AG09309 (cell line): ENCODE measurements at regions not wholly inside any gene's neighbourhood (a gene's known extent, or its start where the extent isn't known, plus 50 kb on each side); places are given as distances from the start of the nearest gene placed in this dataset.
"Not testable (repeated sequence)": the region's sequence is repeated elsewhere in the genome, so short reads cannot be mapped to it uniquely, and the experiment has no call there.

ENCODE experiments used
- DNase-seq: peaks from one replicate; pipeline ENCODE4 v3.0.0-alpha.2; 2010; ENCODE audit warnings: low read depth
- H3K4me3 ChIP-seq: 2 replicates; pipeline ENCODE4 v1.5.1; 2011; ENCODE audit warnings: mild to moderate bottlenecking, low read depth, low read length, moderate library complexity; ENCODE audit not compliant: control insufficient read depth
- CTCF ChIP-seq: IDR thresholded peaks from 2 replicates; pipeline ENCODE4 v1.5.1; 2011; ENCODE audit warnings: mild to moderate bottlenecking, low read depth, low read length, inconsistent platforms; ENCODE audit not compliant: insufficient read depth, control insufficient read depth; ENCODE audit errors: missing control alignments

- no peak for TF ChIP-seq CTCF
- DNase-seq: no peak
- H3K4me3 ChIP-seq: no peak overlapping the region
Observed at GRCh38 chr10:23571884-23572283, 133.0 kb downstream of the OTUD1 start.

GRCh38 chr10:23581906-23582450 lies 143.1 kb downstream of the OTUD1 start:
- H3K4me3 ChIP-seq: no peak overlapping the region
- no peak for TF ChIP-seq CTCF
- no peak for DNase-seq

- DNase-seq: no peak
- H3K4me3 ChIP-seq: no peak overlapping the region
- TF ChIP-seq CTCF: no peak
Observed at GRCh38 chr10:23584396-23584795, 145.5 kb downstream of the OTUD1 start.

- no peak for TF ChIP-seq CTCF
Observed at GRCh38 chr10:23585186-23585585, 146.3 kb downstream of the OTUD1 start.

GRCh38 chr10:23585666-23586065 lies 146.8 kb downstream of the OTUD1 start:
- DNase-seq: no peak
- H3K4me3 ChIP-seq: no peak overlapping the region
- TF ChIP-seq CTCF: no peak

More at GRCh38 chr10:23585186-23585585, 146.3 kb downstream of the OTUD1 start:
- no peak overlapping the region for H3K4me3 ChIP-seq
- no peak for DNase-seq

GRCh38 chr10:23595278-23595677 lies 156.4 kb downstream of the OTUD1 start:
- H3K4me3 ChIP-seq, DNase-seq: not testable (repeated sequence)

- no peak overlapping the region for H3K4me3 ChIP-seq
- TF ChIP-seq CTCF: no peak
- no peak for DNase-seq
Observed at GRCh38 chr10:23604613-23605012, 165.7 kb downstream of the OTUD1 start.
